Naive B cell (primary cell): ENCODE measurements at regions not wholly inside any gene's neighbourhood (a gene's known extent, or its start where the extent isn't known, plus 50 kb on each side); places are given as distances from the start of the nearest gene placed in this dataset.
"Not testable (repeated sequence)": the region's sequence is repeated elsewhere in the genome, so short reads cannot be mapped to it uniquely, and the experiment has no call there.

Experiments
- ATAC-seq, 2 donors: fragments of 150-1000 bp; cut with Tn5 transposase; 2 replicates each; pipeline ENCODE4 v1.10.0; 2021; ENCODE audit warnings: low read depth in 2 of 2, mild to moderate bottlenecking in 2 of 2, moderate library complexity in 2 of 2
- DNase-seq: peaks from one replicate; pipeline ENCODE4 v3.0.0; 2022
- H3K27ac Mint-ChIP-seq, 6 donors: one replicate each; pipeline ENCODE4 v1.8.0; 2020 to 2022; ENCODE audit warnings: mild to moderate bottlenecking in 6 of 6, mixed read lengths in 6 of 6, moderate library complexity in 5 of 6, inconsistent platforms in 2 of 6
- H3K27me3 Mint-ChIP-seq, 3 donors: one replicate each; pipeline ENCODE4 v1.8.0; 2021 to 2022; ENCODE audit warnings: mixed read lengths in 3 of 3, mild to moderate bottlenecking in 1 of 3
- H3K36me3 Mint-ChIP-seq, 2 donors: one replicate each; pipeline ENCODE4 v1.8.0; 2020 to 2022; ENCODE audit warnings: mixed read lengths in 2 of 2, inconsistent platforms in 1 of 2, mild to moderate bottlenecking in 1 of 2
- H3K4me1 Mint-ChIP-seq, 3 donors: one replicate each; pipeline ENCODE4 v1.8.0; 2020 to 2022; ENCODE audit warnings: mixed read lengths in 3 of 3, inconsistent platforms in 1 of 3, mild to moderate bottlenecking in 1 of 3, moderate library complexity in 1 of 3
- H3K4me3 Mint-ChIP-seq, 8 donors: one replicate each; pipeline ENCODE4 v1.8.0; 2020 to 2022; ENCODE audit warnings: mild to moderate bottlenecking in 8 of 8, mixed read lengths in 8 of 8, moderate library complexity in 8 of 8, inconsistent platforms in 2 of 8
- H3K9me3 Mint-ChIP-seq, 7 donors: one replicate each; pipeline ENCODE4 v1.8.0; 2020 to 2022; ENCODE audit warnings: mixed read lengths in 7 of 7, mild to moderate bottlenecking in 5 of 7, inconsistent platforms in 2 of 7, moderate library complexity in 1 of 7

DNA sequence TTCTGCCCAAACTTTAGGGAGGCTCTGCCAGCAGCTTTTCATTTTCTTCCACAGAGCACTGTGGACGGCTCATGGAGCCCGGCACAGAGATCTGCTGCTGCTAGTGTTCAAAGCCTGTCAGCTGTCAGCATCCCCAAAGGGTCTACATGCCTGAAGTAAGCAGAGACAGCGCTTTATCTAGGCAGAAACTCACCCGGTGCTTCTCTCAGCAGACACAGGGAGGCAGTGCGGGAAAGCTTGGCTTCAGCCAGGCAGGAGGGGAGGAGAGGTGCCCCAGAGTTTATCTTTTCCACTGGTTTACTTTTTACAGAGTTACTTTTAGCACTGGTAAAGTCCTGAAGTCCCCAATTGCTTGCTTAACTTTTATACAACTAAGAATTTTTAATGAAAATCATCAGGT is 339.3 kb downstream of the NKX6-1 start:
- ATAC-seq, result no peak
- Mint-ChIP-seq H3K9me3 (peaks cover 0 to 7% (median 0%) of the 10 kb centered on the region in 7 donors), H3K4me1 (no peaks in the 10 kb centered on the region), H3K27ac (no peak overlapping the region), H3K27me3 (peaks cover 0 to 10% (median 6%) of the 10 kb centered on the region in 3 donors), H3K4me3 (no peak overlapping the region), H3K36me3 (no peaks in the 10 kb centered on the region)
- DNase-seq, result no peak

DNA sequence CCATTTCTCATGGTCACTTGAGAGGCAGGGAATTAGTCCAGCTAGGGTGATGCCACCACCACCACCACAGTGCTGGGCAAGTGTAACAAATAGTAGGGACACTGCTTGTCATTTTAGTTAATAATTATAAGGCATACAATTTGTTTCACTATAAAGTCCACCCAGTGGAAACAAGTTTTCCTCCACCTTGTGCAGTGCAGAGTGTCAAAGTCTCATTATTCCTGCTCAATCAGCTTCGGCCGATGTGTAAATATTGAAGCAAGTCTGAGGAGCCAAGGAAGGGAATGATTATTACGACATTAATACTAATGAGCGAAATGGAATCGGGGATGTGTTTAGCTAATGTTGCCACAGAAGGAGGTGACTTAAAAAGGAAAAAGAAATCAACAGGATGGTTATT is 340.4 kb downstream of the NKX6-1 start:
- no peaks in the 10 kb centered on the region for H3K4me1 Mint-ChIP-seq
- no peak overlapping the region for H3K4me3 Mint-ChIP-seq
- no peak for ATAC-seq
- H3K36me3 Mint-ChIP-seq, result no peaks in the 10 kb centered on the region
- DNase-seq, result no peak
- peaks cover 0 to 10% (median 6%) of the 10 kb centered on the region in 3 donors for H3K27me3 Mint-ChIP-seq
- peaks cover 0 to 7% (median 0%) of the 10 kb centered on the region in 7 donors for H3K9me3 Mint-ChIP-seq
- no peak overlapping the region for H3K27ac Mint-ChIP-seq

DNA sequence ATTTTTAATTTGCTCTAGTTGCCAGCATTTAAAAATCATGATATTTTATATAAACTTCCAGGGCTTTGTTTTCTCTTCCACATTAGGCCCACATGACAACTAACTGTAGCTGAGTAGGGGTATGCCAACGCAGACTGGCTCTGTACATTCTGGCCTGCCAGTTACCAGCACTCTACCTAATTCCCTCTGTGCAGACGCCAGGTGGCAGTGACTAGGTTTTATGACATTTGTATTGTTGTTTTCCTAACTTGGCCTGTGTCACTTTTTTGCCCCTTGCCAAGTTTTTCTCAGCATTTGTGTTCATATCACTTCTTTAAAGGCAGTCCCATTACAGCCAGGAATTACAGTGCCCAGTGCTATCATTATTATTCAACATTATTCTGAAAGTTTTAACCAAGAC is 347.5 kb downstream of the NKX6-1 start:
- H3K36me3 Mint-ChIP-seq, result no peaks in the 10 kb centered on the region
- no peak for ATAC-seq
- no peaks in the 10 kb centered on the region for H3K27me3 Mint-ChIP-seq
- no peak overlapping the region for H3K27ac Mint-ChIP-seq
- DNase-seq, result no peak
- no peaks in the 10 kb centered on the region for H3K4me1 Mint-ChIP-seq
- H3K4me3 Mint-ChIP-seq, result no peak overlapping the region
- peaks cover 0 to 2% (median 0%) of the 10 kb centered on the region in 7 donors for H3K9me3 Mint-ChIP-seq

DNA sequence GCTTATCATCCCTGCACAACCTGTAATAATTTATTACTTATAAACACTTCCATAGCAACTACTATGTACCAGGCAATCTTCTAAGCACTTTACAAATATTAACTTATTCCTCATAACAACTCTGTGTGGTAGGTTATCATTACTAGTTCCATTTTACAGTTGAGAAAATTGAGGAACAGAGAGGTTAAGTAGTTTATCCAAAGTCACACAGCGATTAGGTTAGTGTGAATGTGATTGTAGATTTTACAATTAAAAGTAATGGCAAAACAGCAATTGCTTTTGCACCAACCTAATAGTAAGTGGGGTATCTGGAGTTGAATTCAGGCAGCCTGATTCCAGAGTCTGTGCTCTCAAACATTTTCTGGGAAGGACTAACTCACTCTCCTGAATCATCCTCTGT is 348.9 kb downstream of the NKX6-1 start:
- DNase-seq (no peak), ATAC-seq (no peak)
- no peaks in the 10 kb centered on the region for H3K4me1 Mint-ChIP-seq
- H3K9me3 Mint-ChIP-seq, result peaks cover 0 to 4% (median 0%) of the 10 kb centered on the region in 7 donors
- no peak overlapping the region for H3K27ac Mint-ChIP-seq
- no peaks in the 10 kb centered on the region for H3K36me3 Mint-ChIP-seq
- H3K27me3 Mint-ChIP-seq, result no peaks in the 10 kb centered on the region
- H3K4me3 Mint-ChIP-seq, result no peak overlapping the region

DNA sequence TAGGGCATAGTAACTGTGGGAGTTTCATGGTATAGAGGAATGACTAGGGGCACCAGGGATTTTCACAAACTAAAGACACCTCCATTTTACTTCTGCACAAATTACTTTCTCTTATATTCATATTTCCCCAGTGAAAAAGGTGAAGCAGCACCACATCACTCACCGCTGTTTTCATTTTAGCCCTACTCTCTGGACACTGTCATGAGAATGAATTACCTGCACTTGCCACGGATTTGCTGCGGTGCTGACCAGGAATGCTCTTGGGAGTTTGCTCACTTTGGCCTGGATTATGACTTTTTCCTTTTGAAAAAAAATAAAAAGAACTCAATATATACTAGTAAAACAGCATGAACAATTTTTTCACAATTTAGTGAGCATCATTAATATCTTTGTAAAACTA is 351.3 kb downstream of the NKX6-1 start:
- no peak overlapping the region for H3K27ac Mint-ChIP-seq
- DNase-seq (no peak), ATAC-seq (no peak)
- H3K27me3 Mint-ChIP-seq, result no peaks in the 10 kb centered on the region
- H3K4me3 Mint-ChIP-seq, result no peak overlapping the region
- H3K36me3 Mint-ChIP-seq, result no peaks in the 10 kb centered on the region
- no peaks in the 10 kb centered on the region for H3K4me1 Mint-ChIP-seq
- peaks cover 0 to 5% (median 0%) of the 10 kb centered on the region in 7 donors for H3K9me3 Mint-ChIP-seq

DNA sequence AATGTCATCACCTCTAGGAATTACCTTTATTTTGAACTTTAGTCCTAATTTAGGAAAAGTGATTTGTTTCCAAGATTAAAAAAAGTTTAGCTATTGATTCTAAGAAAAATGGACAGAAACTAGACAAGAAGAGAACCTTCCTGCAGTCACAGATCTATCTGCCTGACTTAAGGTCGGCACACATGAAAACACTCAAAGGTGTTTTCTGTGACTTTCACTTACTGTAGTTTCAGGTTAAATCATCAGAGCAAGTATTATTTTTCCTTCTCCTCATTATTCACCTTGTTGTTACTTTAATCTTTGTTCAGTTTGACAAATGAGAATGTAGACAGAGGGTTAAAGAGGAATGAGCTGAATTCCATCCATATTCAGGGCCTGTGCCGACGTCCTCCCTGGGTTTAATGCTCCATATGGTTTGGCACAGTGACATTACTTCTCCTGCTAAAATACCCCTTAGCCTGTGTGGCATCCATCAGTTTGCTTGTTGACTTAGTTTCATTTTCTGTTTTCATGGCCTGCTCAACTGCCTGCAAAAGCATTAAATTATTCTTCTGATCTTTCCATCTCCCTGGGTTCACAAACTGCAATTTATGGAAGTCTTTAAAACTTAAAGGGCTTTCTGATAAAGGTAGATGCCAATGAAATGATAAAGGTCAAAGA is 352.7 kb downstream of the NKX6-1 start:
- ATAC-seq (no peak), DNase-seq (no peak)
- no peak overlapping the region for H3K27ac Mint-ChIP-seq
- no peak overlapping the region for H3K4me3 Mint-ChIP-seq
- H3K36me3 Mint-ChIP-seq, result no peaks in the 10 kb centered on the region
- peaks cover 0 to 7% (median 0%) of the 10 kb centered on the region in 7 donors for H3K9me3 Mint-ChIP-seq
- H3K27me3 Mint-ChIP-seq, result no peaks in the 10 kb centered on the region
- H3K4me1 Mint-ChIP-seq, result no peaks in the 10 kb centered on the region

DNA sequence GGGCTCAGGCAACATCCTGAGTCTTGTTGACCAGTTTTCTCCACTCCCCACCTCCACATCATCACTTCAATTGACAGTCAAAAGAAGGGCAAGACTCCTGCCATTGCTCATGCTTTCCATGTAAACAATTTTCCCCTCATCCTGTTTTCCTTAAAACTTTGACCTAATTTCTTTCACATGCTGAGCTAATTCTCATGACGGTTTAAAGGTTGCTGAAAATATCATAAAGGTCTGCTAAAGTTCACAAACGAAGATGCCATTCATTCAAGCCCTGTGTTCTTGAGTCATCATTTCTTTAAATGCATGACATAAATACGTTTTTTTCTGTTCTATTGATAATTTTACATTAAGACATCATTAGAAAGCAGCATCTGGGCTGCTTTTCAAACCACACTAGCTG is 353.9 kb downstream of the NKX6-1 start:
- H3K27ac Mint-ChIP-seq, result no peak overlapping the region
- DNase-seq, result no peak

DNA sequence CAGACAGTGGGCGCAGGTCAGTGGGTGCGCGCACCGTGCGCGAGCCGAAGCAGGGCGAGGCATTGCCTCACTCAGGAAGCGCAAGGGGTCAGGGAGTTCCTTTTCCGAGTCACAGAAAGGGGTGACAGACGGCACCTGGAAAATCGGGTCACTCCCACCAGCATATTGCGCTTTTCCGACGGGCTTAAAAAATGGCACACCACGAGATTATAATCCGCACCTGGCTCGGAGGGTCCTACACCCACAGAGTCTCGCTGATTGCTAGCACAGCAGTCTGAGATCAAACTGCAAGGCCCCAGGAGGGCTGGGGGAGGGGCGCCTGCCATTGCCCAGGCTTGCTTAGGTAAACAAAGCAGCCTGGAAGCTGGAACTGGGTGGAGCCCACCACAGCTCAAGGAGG is 372.2 kb downstream of the NKX6-1 start:
- H3K4me3 Mint-ChIP-seq, result peak overlapping the region in 1 of 8 donors; percentile 33
- not testable (repeated sequence) for DNase-seq, H3K27me3 Mint-ChIP-seq, H3K36me3 Mint-ChIP-seq, H3K4me1 Mint-ChIP-seq, ATAC-seq, H3K9me3 Mint-ChIP-seq, H3K27ac Mint-ChIP-seq

More for the DNA sequence above, 353.9 kb downstream of the NKX6-1 start:
- ATAC-seq, result no peak
- peaks cover 0 to 7% (median 0%) of the 10 kb centered on the region in 7 donors for H3K9me3 Mint-ChIP-seq
- no peak overlapping the region for H3K4me3 Mint-ChIP-seq
- H3K27me3 Mint-ChIP-seq, result no peaks in the 10 kb centered on the region
- no peaks in the 10 kb centered on the region for H3K36me3 Mint-ChIP-seq
- no peaks in the 10 kb centered on the region for H3K4me1 Mint-ChIP-seq

DNA sequence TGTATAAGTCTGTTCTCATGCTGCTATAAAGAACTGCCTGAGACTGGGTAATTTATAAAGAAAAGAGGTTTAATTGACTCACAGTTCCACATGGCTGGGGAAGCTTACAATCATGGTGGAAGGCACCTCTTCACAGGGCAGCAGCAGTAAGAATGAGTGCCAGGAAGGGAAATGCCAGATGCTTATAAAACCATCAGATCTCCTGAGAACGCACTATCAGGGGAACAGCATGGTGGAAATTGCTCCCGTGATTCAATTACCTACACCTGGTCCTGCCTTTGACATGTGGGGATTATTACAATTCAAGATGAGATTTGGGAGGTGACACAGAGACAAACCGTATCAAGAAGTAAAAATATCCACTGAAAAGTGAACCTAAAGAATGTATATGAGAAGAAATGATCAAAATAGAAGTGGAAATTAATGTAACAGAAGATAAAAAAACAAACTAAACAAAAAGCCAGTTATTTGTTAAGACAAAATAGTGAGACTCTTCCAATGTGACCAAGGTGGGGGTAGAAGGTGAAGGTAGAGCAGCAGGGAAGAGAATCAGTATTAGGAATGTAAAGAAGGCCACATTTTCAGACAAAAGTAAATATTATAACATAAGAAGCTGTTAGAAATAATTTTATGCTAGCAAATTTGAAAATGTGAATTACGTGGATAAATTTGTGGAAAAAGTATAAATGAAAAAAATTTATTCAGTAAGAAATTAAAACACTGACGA is 372.9 kb downstream of the NKX6-1 start:
- no peaks in the 10 kb centered on the region for H3K4me1 Mint-ChIP-seq
- ATAC-seq (no peak), DNase-seq (no peak)
- H3K27me3 Mint-ChIP-seq, result no peaks in the 10 kb centered on the region
- H3K36me3 Mint-ChIP-seq, result peaks cover 0 to 5% of the 10 kb centered on the region in 2 donors
- peaks cover 0 to 6% (median 2%) of the 10 kb centered on the region in 7 donors for H3K9me3 Mint-ChIP-seq
- H3K27ac Mint-ChIP-seq, result no peak overlapping the region
- no peak overlapping the region for H3K4me3 Mint-ChIP-seq

DNA sequence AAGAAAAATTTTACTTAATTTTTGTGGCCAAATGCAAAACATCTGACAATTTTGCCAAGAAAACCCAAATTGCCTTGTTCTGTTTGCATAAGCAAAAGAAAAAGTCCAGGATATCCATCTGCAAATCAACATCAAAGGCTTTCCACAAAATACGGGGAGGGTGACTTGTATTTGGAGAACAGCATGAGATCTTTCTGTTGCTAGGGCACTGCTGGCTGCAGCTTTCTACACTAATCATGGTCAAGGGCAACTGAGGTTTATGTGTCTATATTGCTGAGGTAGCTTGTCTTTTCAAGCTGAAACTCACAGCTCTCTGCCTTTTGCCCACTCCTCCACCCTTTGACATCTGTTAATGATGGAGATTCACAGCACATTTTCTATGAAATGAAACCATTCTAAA is 389.1 kb downstream of the NKX6-1 start:
- no peak for ATAC-seq
- no peak for DNase-seq
- H3K27ac Mint-ChIP-seq, result no peak overlapping the region
- no peak overlapping the region for H3K4me3 Mint-ChIP-seq
- H3K27me3 Mint-ChIP-seq, result no peaks in the 10 kb centered on the region
- no peaks in the 10 kb centered on the region for H3K4me1 Mint-ChIP-seq
- no peaks in the 10 kb centered on the region for H3K36me3 Mint-ChIP-seq
- H3K9me3 Mint-ChIP-seq, result peaks cover 4 to 15% (median 10%) of the 10 kb centered on the region in 7 donors

DNA sequence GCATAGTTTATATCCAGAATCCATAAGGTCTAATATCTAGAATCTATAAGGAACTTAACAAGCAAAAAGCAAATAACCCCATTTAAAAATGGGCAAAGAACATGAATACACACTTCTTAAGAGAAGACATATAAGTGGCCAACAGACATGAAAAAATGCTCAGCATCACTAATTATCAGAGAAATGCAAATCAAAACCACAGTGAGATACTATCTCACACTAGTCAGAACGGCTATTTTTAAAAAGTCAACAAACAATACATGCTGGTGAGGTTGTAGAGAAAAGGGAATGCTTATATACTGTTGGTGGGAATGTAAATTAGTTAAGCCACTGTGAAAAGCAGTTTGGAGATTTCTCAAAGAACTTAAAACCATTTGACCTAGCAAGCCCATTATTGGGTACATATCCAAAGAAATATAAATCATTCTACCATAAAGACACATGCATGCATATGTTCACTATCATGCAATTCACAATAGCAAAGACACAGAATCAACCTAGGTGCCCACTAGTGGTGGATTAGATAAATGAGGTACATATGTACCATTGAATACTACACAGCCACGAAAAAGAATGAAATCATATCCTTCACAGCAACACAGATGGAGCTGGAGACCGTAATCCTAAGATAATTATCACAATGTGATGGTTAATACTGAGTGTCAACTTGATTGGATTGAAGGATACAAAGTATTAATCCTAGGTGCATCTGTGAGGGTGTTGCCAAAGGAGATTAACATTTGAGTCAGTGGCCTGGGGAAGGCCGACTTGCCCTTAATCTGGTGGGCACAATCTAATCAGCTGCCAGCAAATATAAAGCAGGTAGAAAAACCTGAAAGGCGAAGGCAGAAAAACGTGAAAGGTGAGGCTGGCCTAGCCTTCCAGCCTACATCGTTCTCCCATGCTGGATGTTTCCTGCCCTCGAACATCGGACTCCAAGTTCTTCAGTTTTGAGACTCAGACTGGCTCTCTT is 397.2 kb downstream of the NKX6-1 start:
- DNase-seq, H3K27ac Mint-ChIP-seq, H3K4me3 Mint-ChIP-seq, H3K4me1 Mint-ChIP-seq, ATAC-seq, H3K36me3 Mint-ChIP-seq, H3K9me3 Mint-ChIP-seq, H3K27me3 Mint-ChIP-seq: not testable (repeated sequence)

DNA sequence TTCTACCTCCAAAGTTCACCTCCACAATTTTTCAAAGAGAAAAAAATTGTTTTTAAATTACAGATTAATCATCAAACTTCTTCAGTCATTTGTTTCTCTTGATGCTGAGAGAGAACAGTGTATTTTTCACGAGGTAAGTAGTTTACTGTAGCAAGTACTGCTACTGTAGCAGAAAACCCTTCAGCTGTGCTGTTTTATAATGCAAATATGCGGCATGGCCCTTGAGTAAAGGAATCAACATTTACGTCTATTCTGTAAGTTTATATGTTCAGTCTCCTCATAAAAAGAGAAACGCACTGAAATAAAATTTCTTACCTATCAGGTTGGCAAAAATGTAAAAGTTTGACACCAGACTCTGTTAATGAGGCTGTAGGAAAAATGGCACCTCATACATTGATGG is 399.0 kb downstream of the NKX6-1 start:
- ATAC-seq, result no peak
- H3K4me1 Mint-ChIP-seq, result no peaks in the 10 kb centered on the region
- H3K27ac Mint-ChIP-seq, result no peak overlapping the region
- no peak overlapping the region for H3K4me3 Mint-ChIP-seq
- no peak for DNase-seq
- H3K9me3 Mint-ChIP-seq, result peaks cover 0 to 6% (median 2%) of the 10 kb centered on the region in 7 donors
- no peaks in the 10 kb centered on the region for H3K27me3 Mint-ChIP-seq
- no peaks in the 10 kb centered on the region for H3K36me3 Mint-ChIP-seq

DNA sequence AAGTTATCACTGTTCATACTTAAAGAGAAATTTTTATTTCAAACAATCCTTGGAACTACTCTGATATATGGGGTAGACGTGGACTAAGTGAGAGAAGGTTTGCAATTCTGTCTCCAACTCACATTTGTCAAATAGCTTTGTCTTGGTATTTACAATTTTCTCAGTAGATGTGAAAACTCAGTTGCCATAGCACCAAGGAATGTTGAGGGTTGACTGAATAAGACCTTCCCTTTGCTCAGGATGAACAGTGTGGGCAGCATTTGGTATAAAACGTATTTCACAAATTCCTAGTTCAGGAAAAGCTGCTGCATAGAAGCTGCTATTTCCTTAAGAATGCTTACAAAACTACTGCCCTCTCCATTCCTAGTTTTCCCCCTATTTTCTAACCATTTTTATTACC is 399.5 kb downstream of the NKX6-1 start:
- DNase-seq (no peak), ATAC-seq (no peak)
- Mint-ChIP-seq H3K36me3 (no peaks in the 10 kb centered on the region), H3K4me3 (no peak overlapping the region), H3K27ac (no peak overlapping the region), H3K27me3 (no peaks in the 10 kb centered on the region), H3K9me3 (peaks cover 0 to 6% (median 0%) of the 10 kb centered on the region in 7 donors), H3K4me1 (no peaks in the 10 kb centered on the region)
